ENCODE measurements at regions not wholly inside any gene's neighbourhood (a gene's known extent, or its start where the extent isn't known, plus 50 kb on each side); places are given as distances from the start of the nearest gene placed in this dataset.

DNA sequence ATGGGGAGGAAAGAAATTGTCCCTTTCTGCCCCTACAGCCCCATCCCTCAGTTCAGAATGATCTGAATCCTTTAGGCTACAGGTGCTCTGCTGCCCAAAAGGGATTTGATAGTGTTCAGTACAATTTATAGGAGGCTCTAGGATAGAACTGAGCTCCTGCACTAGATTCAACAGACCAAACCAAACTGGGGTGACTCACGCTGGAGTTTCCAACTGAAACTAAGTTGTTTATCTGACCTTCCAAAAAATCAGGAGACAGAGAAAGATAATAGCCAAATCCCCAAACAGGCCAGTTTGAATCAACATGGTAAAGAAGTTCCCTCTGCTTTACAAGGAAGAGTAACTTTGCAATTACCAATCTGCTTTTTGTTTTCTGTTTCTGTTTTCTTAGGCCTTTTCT lies 72.7 kb upstream of the MBOAT2 start:
- no peak for DNase-seq

GRCh38 chr2:9074930-9075329 lies 71.4 kb upstream of the MBOAT2 start:
- no peak for DNase-seq

- no peak for DNase-seq
Observed at GRCh38 chr2:9071584-9072124, 68.2 kb upstream of the MBOAT2 start.

GRCh38 chr2:9071032-9071431 lies 67.5 kb upstream of the MBOAT2 start:
- no peak for DNase-seq

- no peak for DNase-seq
Observed at GRCh38 chr2:9069543-9069942, 66.1 kb upstream of the MBOAT2 start.

- DNase-seq, result no peak
Observed at GRCh38 chr2:9065901-9066300, 62.4 kb upstream of the MBOAT2 start.

DNA sequence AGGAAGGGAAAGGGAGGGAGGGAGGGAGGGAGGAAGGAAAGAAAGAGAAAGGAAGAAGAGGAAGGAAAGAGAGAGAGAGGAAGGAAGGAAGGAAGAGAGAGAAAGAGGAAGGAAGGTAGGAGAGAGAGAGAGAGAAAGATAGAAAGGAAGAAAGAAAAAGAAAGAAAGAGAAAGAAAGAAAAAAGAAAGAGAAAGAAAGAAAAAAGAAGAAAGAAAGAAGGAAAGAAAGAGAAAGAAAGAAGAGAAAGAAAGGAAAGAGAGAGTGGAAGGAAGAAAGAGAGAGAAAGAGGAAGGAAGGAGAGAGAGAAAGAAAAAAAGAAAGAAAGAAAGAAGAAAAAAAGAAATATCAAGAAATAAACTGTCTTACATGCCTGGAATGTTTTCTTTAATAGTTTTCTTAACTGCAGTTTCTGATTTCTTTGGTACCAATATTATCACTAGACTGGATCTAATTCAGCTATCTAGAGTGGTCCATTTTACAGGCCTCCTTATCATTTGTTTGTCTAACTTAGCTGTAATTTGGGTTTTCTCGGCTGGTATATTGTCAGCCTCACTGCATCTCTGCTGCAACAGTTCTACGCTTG lies 59.6 kb upstream of the MBOAT2 start:
- DNase-seq, result no peak

DNA sequence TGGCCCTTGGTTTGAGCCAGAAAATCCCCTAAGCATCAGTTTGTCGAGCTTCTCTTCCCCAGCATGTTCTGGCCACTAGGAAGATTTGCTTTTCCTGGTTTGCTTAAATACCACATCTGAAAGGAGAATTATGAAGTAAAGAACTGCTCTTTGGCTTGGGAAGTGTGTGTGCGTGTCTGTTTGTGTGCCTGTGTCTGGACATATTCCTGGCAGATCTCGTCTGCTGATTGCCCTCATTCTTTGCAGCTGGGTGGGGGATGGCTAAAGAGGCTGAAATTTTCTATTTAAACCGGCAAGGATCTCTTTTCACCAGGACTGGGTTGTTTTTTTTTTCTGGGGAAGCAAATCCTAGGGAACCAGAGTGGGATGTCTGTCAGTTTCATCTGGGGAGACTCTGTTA lies 57.3 kb upstream of the MBOAT2 start:
- DNase-seq, result no peak

DNA sequence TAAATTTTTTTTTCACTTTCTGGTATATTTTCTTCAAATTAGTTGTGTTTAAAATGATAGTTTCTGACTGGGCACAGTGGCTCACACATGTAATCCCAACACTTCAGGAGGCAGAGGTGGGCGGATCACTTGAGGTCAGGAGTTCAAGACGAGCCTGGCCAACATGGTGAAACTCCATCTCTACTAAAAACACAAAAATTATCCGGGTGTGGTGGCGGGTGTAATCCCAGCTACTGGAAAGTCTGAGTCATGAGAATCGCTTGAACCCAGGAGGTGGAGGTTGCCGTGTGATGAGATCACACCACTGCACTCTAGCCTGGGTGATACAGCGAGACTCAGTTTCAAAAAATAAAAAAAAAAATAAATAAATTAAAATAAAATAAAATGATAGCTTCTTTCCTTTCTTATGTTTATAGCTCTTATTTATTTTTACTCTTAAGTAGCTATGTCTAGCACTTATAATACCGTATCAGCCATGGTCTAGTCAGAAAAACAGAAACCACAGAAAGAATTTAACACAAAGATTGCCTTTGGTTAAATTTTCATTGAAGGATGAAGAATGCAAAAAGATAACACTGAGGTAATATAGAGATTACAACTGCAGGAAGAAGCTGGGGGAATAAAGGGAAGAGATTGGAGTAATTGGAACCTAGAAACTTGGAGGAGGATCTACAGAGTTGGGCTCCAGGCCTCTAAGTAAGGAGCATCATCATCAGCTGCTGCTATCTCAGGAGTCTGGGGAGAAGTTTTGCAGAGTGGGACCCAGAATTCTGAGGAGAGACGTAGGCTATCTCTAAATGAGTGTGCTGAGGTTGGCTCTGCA lies 54.7 kb upstream of the MBOAT2 start:
- DNase-seq, result no peak

DNA sequence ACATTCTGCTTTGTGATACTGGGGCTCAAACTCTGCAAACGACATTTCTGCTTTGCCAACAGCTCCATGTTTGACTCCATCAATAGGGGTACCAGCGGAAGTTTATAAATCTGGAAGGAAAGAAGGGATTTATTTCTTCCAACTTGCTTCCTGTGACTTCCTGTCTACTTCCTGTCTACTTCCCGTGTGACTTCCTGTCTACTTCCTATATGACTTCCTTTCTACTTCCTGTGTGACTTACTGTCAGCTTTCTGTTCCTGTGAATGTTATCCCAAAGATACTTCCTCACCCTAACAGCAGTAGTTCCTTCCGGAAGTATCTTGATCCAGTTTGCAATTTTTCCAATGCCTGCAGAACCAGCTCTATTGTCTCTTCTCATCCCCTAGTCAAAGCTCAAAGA lies 52.0 kb upstream of the MBOAT2 start:
- DNase-seq, result no peak

DNA sequence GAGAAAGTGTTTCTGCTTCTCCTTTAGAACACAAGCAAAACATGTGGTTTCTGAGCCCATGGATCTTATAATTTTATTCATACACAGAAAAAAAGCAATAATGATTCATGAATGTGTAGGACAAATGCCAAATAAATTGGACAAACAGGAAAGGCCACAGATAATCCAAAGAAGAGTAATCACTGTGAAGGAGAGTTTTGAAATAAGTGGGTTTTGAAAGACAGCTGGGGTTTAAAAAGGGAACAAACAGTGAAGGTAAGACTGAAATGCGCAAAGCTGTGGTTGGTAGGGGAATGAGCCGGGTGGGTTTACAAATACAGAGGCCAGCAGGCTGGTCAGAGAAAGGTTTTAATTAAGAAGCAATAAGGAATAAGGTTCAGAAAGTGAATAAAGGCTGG lies 50.0 kb upstream of the MBOAT2 start:
- DNase-seq, result no peak
